ENCODE measurements at regions not wholly inside any gene's neighbourhood (a gene's known extent, or its start where the extent isn't known, plus 50 kb on each side); places are given as distances from the start of the nearest gene placed in this dataset.

GRCh38 chr10:60663850-60664249 lies 114.4 kb upstream of the CDK1 start:
- H3K4me1 ChIP-seq = no peaks in the 10 kb centered on the region
- H3K36me3 ChIP-seq = no peaks in the 10 kb centered on the region
- no peaks in the 10 kb centered on the region for H3K27me3 ChIP-seq
- intact Hi-C loops (cut with DNase I; ENCODE audit: low total_unique reads) = no loop called here
- 72 to 79% methylated on average over 7 of the region's 7 CpGs for WGBS, 2 donors (ENCODE audit: low coverage in 1 of 2)
- no peaks in the 10 kb centered on the region for H3K9me3 ChIP-seq
- H3K4me3 ChIP-seq = no peak overlapping the region
- TF ChIP-seq, protein P1, sequence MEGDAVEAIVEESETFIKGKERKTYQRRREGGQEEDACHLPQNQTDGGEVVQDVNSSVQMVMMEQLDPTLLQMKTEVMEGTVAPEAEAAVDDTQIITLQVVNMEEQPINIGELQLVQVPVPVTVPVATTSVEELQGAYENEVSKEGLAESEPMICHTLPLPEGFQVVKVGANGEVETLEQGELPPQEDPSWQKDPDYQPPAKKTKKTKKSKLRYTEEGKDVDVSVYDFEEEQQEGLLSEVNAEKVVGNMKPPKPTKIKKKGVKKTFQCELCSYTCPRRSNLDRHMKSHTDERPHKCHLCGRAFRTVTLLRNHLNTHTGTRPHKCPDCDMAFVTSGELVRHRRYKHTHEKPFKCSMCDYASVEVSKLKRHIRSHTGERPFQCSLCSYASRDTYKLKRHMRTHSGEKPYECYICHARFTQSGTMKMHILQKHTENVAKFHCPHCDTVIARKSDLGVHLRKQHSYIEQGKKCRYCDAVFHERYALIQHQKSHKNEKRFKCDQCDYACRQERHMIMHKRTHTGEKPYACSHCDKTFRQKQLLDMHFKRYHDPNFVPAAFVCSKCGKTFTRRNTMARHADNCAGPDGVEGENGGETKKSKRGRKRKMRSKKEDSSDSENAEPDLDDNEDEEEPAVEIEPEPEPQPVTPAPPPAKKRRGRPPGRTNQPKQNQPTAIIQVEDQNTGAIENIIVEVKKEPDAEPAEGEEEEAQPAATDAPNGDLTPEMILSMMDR (IDR thresholded peaks at IDR 0.05) = no peak
- TF ChIP-seq POLR2AphosphoS5 (IDR thresholded peaks at IDR 0.05) = no peak
- TF ChIP-seq EP300 (IDR thresholded peaks at IDR 0.05; ENCODE audit: low read depth) = no peak
- no peak for TF ChIP-seq POLR2A (IDR thresholded peaks at IDR 0.05)
- no peak overlapping the region for H3K27ac ChIP-seq
- in situ Hi-C loops (cut with MboI; ENCODE audit: low pct_ligation_motif_present in 1 of 4, low pct_unique_long_range_greater_than_20kb in 1 of 4, low sequenced_read_pairs in 3 of 4) = loop anchor here in 1 of 4 donors (25.0 kb wide), 2 partner anchors 98 to 577 kb away; no protein-coding TSS in a partner anchor
- DNase-seq = no peak

- Histone ChIP-seq H3K27ac (no peak overlapping the region), H3K9me3 (no peaks in the 10 kb centered on the region), H3K27me3 (no peaks in the 10 kb centered on the region), H3K36me3 (no peaks in the 10 kb centered on the region), H3K4me1 (no peaks in the 10 kb centered on the region), H3K4me3 (no peak overlapping the region)
- DNase-seq = no peak
- TF ChIP-seq, protein P1 (IDR thresholded peaks at IDR 0.05) = no peak
- TF ChIP-seq POLR2A (IDR thresholded peaks at IDR 0.05) (no peak), EP300 (IDR thresholded peaks at IDR 0.05; ENCODE audit: low read depth) (no peak), POLR2AphosphoS5 (IDR thresholded peaks at IDR 0.05) (no peak)
- in situ Hi-C loops (cut with MboI; ENCODE audit: low pct_ligation_motif_present in 1 of 4, low pct_unique_long_range_greater_than_20kb in 1 of 4, low sequenced_read_pairs in 3 of 4) = loop anchor here in 1 of 4 donors (25.0 kb wide), 2 partner anchors 99 to 576 kb away; no protein-coding TSS in a partner anchor
- intact Hi-C loops (cut with DNase I; ENCODE audit: low total_unique reads) = no loop called here
- 76 to 88% methylated on average over 1 to 4 of the region's 4 CpGs for WGBS, 2 donors (ENCODE audit: low coverage in 1 of 2)
Measured at GRCh38 chr10:60662917-60663614, 115.2 kb upstream of the CDK1 start.

GRCh38 chr10:60661637-60662036 lies 116.6 kb upstream of the CDK1 start:
- H3K27ac ChIP-seq = no peak overlapping the region
- intact Hi-C loops (cut with DNase I; ENCODE audit: low total_unique reads) (no loop called here), in situ Hi-C loops (cut with MboI; ENCODE audit: low pct_ligation_motif_present in 1 of 4, low pct_unique_long_range_greater_than_20kb in 1 of 4, low sequenced_read_pairs in 3 of 4) (loop anchor here in 1 of 4 donors (25.0 kb wide), 2 partner anchors 101 to 574 kb away; no protein-coding TSS in a partner anchor)
- H3K4me3 ChIP-seq = no peak overlapping the region
- DNase-seq = no peak
- TF ChIP-seq POLR2A (IDR thresholded peaks at IDR 0.05) = no peak
- TF ChIP-seq POLR2AphosphoS5 (IDR thresholded peaks at IDR 0.05) = no peak
- no peaks in the 10 kb centered on the region for H3K36me3 ChIP-seq
- no peaks in the 10 kb centered on the region for H3K9me3 ChIP-seq
- H3K4me1 ChIP-seq = no peaks in the 10 kb centered on the region
- WGBS, 2 donors (ENCODE audit: low coverage in 1 of 2) = 72 to 89% methylated on average over 7 of the region's 7 CpGs
- no peaks in the 10 kb centered on the region for H3K27me3 ChIP-seq

GRCh38 chr10:60660625-60661024 lies 117.7 kb upstream of the CDK1 start:
- H3K27me3 ChIP-seq = no peaks in the 10 kb centered on the region
- H3K4me1 ChIP-seq = no peaks in the 10 kb centered on the region
- H3K27ac ChIP-seq = no peak overlapping the region
- 46 to 91% methylated on average over 1 of the region's 1 CpG for WGBS, 2 donors (ENCODE audit: low coverage in 1 of 2)
- H3K36me3 ChIP-seq = no peaks in the 10 kb centered on the region
- intact Hi-C loops (cut with DNase I; ENCODE audit: low total_unique reads) = no loop called here
- TF ChIP-seq EP300 (IDR thresholded peaks at IDR 0.05; ENCODE audit: low read depth) (no peak), POLR2A (IDR thresholded peaks at IDR 0.05) (no peak), POLR2AphosphoS5 (IDR thresholded peaks at IDR 0.05) (no peak)
- TF ChIP-seq, protein P1 (IDR thresholded peaks at IDR 0.05) = no peak
- H3K4me3 ChIP-seq = no peak overlapping the region
- in situ Hi-C loops (cut with MboI; ENCODE audit: low pct_ligation_motif_present in 1 of 4, low pct_unique_long_range_greater_than_20kb in 1 of 4, low sequenced_read_pairs in 3 of 4) = loop anchor here in 1 of 4 donors (25.0 kb wide), 2 partner anchors 102 to 573 kb away; no protein-coding TSS in a partner anchor
- no peaks in the 10 kb centered on the region for H3K9me3 ChIP-seq
- DNase-seq = no peak
